GM06990 (cell line): ENCODE measurements at regions not wholly inside any gene's neighbourhood (a gene's known extent, or its start where the extent isn't known, plus 50 kb on each side); places are given as distances from the start of the nearest gene placed in this dataset.

ENCODE experiments used
- DNase-seq: peaks from one replicate; pipeline ENCODE4 v3.0.0-alpha.2; 2011; ENCODE audit not compliant: insufficient read length; ENCODE audit errors: extremely low read depth
- H3K27me3 ChIP-seq: replicated peaks from 2 replicates; pipeline ENCODE4 v1.6.0; 2011; ENCODE audit warnings: low read length; ENCODE audit not compliant: control insufficient read depth, insufficient read depth
- H3K36me3 ChIP-seq: 2 replicates; pipeline ENCODE4 v1.5.1; 2011; ENCODE audit warnings: low read length; ENCODE audit not compliant: control insufficient read depth, insufficient read depth
- H3K4me3 ChIP-seq: replicated peaks from 2 replicates; pipeline ENCODE4 v1.5.1; 2011; ENCODE audit warnings: low read depth, mild to moderate bottlenecking, control low read depth, low read length
- TF ChIP-seq, protein P1 (sequence below): IDR thresholded peaks from 2 replicates; pipeline ENCODE4 v1.5.1; 2011; ENCODE audit warnings: low read length, control low read depth, mild to moderate bottlenecking, inconsistent platforms; ENCODE audit not compliant: insufficient read depth, poor library complexity, severe bottlenecking

DNA sequence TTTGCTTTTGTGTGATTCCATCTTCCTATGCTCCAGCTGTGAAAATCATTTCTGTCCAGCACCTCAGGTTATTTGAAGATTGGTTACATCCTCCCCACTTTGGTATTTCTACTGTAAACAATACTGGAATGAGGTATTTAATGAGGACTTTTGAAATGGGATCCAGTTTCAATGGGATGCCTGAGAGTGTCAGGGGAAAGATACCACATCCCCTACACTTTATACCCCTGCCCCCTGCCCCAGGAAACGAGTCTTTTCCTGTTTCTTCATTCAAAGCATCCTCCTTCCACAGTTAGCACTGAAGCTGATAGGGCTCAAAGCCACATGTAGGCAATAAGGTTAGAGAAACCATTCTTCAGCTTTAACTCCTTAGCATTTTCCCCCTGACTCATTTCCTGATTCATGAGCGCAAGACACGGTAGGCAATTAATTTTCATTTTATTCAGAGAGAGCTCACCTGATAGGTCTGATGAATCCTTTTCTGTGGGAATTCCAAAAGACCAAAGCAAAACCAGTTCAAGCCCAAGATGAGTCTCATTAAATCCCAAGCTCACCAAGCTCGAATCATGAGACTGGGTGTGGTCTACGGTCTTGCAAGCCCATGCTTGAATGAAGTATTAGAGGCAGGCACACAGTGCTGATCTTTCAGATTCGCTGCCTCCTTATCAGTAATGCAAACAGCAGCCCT is 143.6 kb upstream of the CRY1 start:
- Histone ChIP-seq H3K36me3 (no peaks in the 10 kb centered on the region), H3K27me3 (no peaks in the 10 kb centered on the region; the same call in none of the 2 replicates), H3K4me3 (no peak overlapping the region)
- DNase-seq = no peak
- TF ChIP-seq, protein P1, sequence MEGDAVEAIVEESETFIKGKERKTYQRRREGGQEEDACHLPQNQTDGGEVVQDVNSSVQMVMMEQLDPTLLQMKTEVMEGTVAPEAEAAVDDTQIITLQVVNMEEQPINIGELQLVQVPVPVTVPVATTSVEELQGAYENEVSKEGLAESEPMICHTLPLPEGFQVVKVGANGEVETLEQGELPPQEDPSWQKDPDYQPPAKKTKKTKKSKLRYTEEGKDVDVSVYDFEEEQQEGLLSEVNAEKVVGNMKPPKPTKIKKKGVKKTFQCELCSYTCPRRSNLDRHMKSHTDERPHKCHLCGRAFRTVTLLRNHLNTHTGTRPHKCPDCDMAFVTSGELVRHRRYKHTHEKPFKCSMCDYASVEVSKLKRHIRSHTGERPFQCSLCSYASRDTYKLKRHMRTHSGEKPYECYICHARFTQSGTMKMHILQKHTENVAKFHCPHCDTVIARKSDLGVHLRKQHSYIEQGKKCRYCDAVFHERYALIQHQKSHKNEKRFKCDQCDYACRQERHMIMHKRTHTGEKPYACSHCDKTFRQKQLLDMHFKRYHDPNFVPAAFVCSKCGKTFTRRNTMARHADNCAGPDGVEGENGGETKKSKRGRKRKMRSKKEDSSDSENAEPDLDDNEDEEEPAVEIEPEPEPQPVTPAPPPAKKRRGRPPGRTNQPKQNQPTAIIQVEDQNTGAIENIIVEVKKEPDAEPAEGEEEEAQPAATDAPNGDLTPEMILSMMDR = no peak

DNA sequence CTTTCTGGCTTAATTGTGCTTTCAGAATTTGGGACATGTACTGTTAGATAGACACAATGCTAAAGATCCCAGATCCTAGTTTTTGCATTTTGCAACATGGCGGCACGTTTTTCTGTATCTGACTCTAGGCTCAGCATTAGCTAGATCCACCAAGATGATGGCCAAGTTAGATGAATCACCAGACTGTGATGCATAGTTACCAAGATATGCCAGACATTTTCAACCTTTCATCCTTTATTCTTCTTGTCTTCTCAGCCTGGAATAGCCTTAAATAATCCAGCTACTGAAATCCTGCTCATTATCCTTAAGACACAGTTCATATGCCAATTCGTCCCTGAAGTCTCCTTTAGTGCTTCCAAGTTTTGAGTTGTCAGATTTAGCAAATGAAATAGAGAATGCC is 144.9 kb upstream of the CRY1 start:
- no peak for DNase-seq
- Histone ChIP-seq H3K4me3 (no peak overlapping the region), H3K36me3 (no peaks in the 10 kb centered on the region), H3K27me3 (no peaks in the 10 kb centered on the region; the same call in none of the 2 replicates)
- TF ChIP-seq, protein P1 = no peak

DNA sequence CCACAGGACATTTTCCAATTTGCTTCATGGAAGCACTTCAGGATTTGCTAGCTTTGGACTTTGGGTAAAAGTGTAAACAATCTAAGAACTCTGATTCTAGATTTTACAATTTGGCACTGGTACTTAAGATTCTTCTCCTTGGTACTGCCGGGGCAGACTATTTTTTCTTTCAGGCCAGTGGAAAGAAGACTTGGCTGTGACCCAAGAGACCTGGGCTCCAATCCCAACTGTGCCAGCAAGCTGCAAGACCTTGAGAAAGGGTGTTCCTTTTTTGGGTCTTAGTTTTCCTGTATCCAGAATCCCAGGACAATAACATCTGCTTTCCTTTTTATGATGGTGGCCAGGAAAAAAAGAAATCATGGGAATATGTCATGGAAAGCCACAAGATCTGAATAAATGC is 148.1 kb upstream of the CRY1 start:
- no peaks in the 10 kb centered on the region; the same call in none of the 2 replicates for H3K27me3 ChIP-seq
- DNase-seq = no peak
- TF ChIP-seq, protein P1 = no peak
- H3K36me3 ChIP-seq = no peaks in the 10 kb centered on the region
- no peak overlapping the region for H3K4me3 ChIP-seq

DNA sequence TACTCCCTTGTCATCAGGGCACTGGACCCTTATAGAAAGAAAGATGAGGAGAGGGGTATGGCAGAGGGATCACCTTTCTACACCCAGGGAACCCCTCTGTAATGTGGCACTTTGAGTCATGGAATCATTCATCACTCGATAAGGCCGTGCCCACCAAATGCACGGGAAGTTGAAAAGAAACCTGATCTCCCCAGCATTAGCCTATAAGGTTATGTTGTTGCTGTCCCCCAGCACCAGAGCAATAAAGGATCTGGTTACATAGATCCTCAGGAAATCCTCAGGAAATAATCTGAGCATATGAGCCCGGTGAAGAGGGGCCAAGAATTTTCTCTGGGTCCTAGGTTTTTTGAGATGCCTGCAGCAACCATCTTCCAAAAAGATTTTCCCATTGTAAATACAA is 148.8 kb upstream of the CRY1 start:
- no peak for DNase-seq
- Histone ChIP-seq H3K27me3 (no peaks in the 10 kb centered on the region; the same call in none of the 2 replicates), H3K4me3 (no peak overlapping the region), H3K36me3 (no peaks in the 10 kb centered on the region)
- TF ChIP-seq, protein P1 = no peak

DNA sequence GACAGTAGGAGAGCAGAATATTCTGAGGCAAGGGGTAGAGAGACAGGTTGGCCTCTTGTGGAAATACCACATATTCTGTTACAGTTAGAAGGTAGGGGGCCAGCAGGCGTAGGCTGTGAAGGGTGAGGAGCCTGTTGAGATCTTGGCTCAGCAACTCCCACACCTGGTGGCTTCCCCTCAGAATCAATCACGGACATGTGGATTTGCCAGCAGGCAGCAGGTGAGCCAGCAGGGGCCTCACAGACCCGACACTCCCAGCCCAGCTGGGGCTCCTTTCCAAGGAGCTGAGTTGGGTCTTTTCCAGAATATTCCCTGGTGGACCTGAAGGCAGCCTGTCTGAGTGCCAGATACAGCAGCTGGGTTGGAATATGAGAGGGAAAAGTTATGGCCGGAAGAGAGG is 150.0 kb upstream of the CRY1 start:
- Histone ChIP-seq H3K4me3 (no peak overlapping the region), H3K36me3 (no peaks in the 10 kb centered on the region), H3K27me3 (no peaks in the 10 kb centered on the region)
- DNase-seq = no peak
- TF ChIP-seq, protein P1 = no peak

DNA sequence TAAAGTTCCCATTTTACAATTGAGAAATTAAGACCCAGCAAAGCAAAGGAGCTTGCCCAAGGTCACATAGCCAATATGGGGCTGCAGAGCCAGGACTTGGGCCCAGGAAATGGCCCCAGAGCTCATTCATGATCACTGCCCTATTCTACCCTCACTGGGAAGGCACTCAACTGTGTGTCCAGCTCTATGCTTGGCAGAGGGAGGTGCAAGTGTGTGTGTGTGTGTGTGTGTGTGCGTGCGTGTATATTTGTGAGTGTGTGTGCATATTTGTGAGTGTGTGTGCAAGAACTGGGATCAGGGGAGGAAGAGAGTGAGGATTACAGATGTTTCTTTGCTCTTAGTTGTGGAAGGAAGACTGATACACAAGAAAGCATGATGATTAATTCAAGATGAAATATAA is 151.2 kb upstream of the CRY1 start:
- Histone ChIP-seq H3K4me3 (no peak overlapping the region), H3K27me3 (no peaks in the 10 kb centered on the region), H3K36me3 (no peaks in the 10 kb centered on the region)
- DNase-seq = no peak
- TF ChIP-seq, protein P1 = no peak
